Activated naive CD4-positive, alpha-beta T cell treated with anti-CD3 and anti-CD28 coated beads, Interleukin-2, amount 50 U/mL, for 72 hours (primary cell): ENCODE measurements at regions not wholly inside any gene's neighbourhood (a gene's known extent, or its start where the extent isn't known, plus 50 kb on each side); places are given as distances from the start of the nearest gene placed in this dataset.
"Not testable (repeated sequence)": the region's sequence is repeated elsewhere in the genome, so short reads cannot be mapped to it uniquely, and the experiment has no call there.

Experiments used
- ATAC-seq, 2 donors: fragments of 150-1000 bp; cut with Tn5 transposase; 2 replicates each; pipeline ENCODE4 v1.10.0; 2021; ENCODE audit warnings: mild to moderate bottlenecking in 2 of 2, moderate library complexity in 2 of 2
- DNase-seq, 2 donors: peaks; one replicate each; pipeline ENCODE4 v3.0.0; 2021 to 2022; ENCODE audit warnings: low spot score in 2 of 2
- H3K27ac Mint-ChIP-seq, 2 donors: one replicate each; pipeline ENCODE4 v1.8.0; 2022; ENCODE audit warnings: mild to moderate bottlenecking in 2 of 2, mixed read lengths in 2 of 2
- H3K36me3 Mint-ChIP-seq, 2 donors: one replicate each; pipeline ENCODE4 v1.8.0; 2022; ENCODE audit warnings: mixed read lengths in 2 of 2
- H3K9me3 Mint-ChIP-seq, 2 donors: one replicate each; pipeline ENCODE4 v1.8.0; 2022; ENCODE audit warnings: mixed read lengths in 2 of 2

- DNase-seq, result peak in 1 of 2 donors; percentile 49
- no peak for ATAC-seq
- Mint-ChIP-seq H3K36me3 (peaks cover 60 to 79% of the 10 kb centered on the region in 2 donors), H3K27ac (no peak overlapping the region), H3K9me3 (peaks cover 30 to 55% of the 10 kb centered on the region in 2 donors)
Observed at GRCh38 chr12:34402899-34403705, 380.8 kb downstream of the ALG10 start.

GRCh38 chr12:34403706-34404376, 381.5 kb downstream of the ALG10 start:
- Mint-ChIP-seq H3K9me3 (peaks cover 30 to 55% of the 10 kb centered on the region in 2 donors), H3K27ac (no peak overlapping the region), H3K36me3 (peaks cover 60 to 79% of the 10 kb centered on the region in 2 donors)
- DNase-seq (peak in 1 of 2 donors; percentile 43), ATAC-seq (no peak)

DNA sequence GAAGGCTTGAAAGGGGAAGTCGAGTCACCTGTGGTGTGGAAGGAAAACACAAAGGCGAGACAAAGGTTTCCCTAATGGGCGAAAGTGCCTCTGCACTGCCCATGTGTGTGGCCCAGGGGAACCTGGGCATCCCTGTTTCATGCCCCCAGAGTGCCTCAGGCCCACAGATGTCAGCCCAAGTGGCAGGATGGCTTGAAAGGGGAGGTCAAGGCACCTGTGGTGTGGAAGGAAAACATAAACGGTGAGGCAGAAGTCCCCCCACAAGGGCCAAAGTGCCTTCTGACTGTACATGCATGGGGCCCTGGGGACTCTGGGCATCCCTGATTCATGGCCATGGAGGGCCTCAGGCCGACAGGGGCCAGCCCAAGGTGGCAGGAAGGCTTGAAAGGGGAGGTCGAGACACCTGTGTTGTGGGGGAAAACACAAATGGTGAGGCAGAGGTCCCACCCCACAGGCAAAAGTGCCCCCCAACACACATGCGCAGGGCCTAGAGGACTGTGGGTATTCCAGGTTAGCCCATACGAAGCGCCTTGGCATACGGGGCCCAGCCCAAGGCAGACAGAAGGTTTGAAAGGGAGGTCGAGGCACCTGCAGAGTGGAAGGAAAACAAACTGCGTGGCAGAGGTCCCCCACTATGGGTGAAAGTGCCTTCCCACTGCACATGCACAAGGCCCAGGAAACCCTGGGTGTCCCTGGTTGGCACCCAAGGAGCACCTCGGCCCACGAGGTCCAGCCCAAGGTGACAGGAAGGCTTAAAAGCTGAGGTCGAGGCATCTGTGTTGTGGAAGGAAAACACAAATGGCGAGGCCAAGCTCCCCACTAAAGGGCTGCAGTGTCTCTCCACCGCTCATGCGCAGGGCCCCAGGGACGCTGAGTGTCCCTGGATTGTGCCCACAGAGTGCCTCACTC, 382.3 kb downstream of the ALG10 start:
- peaks cover 30 to 50% of the 10 kb centered on the region in 2 donors for H3K9me3 Mint-ChIP-seq
- ATAC-seq, result no peak
- H3K36me3 Mint-ChIP-seq, result peaks cover 60 to 81% of the 10 kb centered on the region in 2 donors
- no peak overlapping the region for H3K27ac Mint-ChIP-seq
- DNase-seq, result peak in 1 of 2 donors; percentile 18

- DNase-seq (peak in 1 of 2 donors; percentile 33), ATAC-seq (no peak)
- H3K36me3 Mint-ChIP-seq, result peaks cover 62 to 83% of the 10 kb centered on the region in 2 donors
- peak overlapping the region in 1 of 2 donors; percentile 84 for H3K27ac Mint-ChIP-seq
- H3K9me3 Mint-ChIP-seq, result peaks cover 34 to 51% of the 10 kb centered on the region in 2 donors
Observed at GRCh38 chr12:34405286-34406227, 383.3 kb downstream of the ALG10 start.

- DNase-seq, result peak in 1 of 2 donors; percentile 25
- peaks cover 62 to 82% of the 10 kb centered on the region in 2 donors for H3K36me3 Mint-ChIP-seq
- no peak for ATAC-seq
- no peak overlapping the region for H3K27ac Mint-ChIP-seq
- H3K9me3 Mint-ChIP-seq, result peaks cover 31 to 49% of the 10 kb centered on the region in 2 donors
Observed at GRCh38 chr12:34406228-34406995, 384.1 kb downstream of the ALG10 start.

GRCh38 chr12:34406996-34407300, 384.7 kb downstream of the ALG10 start:
- peaks cover 66 to 79% of the 10 kb centered on the region in 2 donors for H3K36me3 Mint-ChIP-seq
- peaks cover 32 to 47% of the 10 kb centered on the region in 2 donors for H3K9me3 Mint-ChIP-seq
- peak in 1 of 2 donors; percentile 31 for DNase-seq

DNA sequence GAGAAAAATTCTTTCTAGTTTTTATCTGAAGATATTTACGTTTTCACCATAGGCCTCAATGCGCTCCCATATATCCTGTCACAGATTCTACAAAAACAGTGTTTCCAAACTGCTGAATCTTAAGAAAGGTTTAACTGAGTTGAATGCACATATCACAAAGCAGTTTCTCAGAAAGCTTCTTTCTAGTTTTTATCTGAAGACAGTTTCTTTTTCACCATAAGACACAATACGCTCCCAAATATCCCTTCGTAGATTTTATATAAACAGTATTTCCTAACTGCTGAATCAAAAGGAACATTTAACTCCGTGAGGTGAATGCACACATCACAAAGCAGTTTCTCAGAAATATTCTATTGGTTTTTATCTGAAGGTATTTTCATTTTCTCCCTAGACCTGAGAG, 385.5 kb downstream of the ALG10 start:
- H3K9me3 Mint-ChIP-seq, result peaks cover 33 to 44% of the 10 kb centered on the region in 2 donors
- H3K36me3 Mint-ChIP-seq, result peaks cover 63 to 78% of the 10 kb centered on the region in 2 donors
- ATAC-seq, result no peak

More at GRCh38 chr12:34406996-34407300, 384.7 kb downstream of the ALG10 start:
- no peak overlapping the region for H3K27ac Mint-ChIP-seq
- no peak for ATAC-seq

DNA sequence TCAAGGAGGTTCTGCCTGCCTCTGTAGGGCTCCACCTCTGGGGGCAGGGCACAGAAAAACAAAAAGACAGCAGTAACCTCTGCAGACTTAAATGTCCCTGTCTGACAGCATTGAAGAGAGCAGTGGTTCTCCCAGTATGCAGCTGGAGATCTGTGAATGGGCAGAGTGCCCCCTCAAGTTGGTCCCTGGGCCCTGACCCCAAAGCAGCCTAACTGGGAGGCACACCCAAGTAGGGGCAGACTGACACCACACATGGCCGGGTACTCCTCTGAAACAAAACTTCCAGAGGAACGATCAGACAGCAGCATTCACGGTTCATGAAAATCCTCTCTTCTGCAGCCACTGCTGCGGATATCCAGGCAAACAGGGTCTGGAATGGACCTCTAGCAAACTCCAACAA, 409.2 kb downstream of the ALG10 start:
- not testable (repeated sequence) for H3K27ac Mint-ChIP-seq, DNase-seq, ATAC-seq
- Mint-ChIP-seq H3K9me3 (peaks cover 10 to 15% of the 10 kb centered on the region in 2 donors), H3K36me3 (peaks cover 7 to 21% of the 10 kb centered on the region in 2 donors)

More for the DNA sequence above, 385.5 kb downstream of the ALG10 start:
- H3K27ac Mint-ChIP-seq, result no peak overlapping the region
- DNase-seq, result no peak
